ENCODE measurements at regions not wholly inside any gene's neighbourhood (a gene's known extent, or its start where the extent isn't known, plus 50 kb on each side); places are given as distances from the start of the nearest gene placed in this dataset.
"Not testable (repeated sequence)": the region's sequence is repeated elsewhere in the genome, so short reads cannot be mapped to it uniquely, and the experiment has no call there.

DNA sequence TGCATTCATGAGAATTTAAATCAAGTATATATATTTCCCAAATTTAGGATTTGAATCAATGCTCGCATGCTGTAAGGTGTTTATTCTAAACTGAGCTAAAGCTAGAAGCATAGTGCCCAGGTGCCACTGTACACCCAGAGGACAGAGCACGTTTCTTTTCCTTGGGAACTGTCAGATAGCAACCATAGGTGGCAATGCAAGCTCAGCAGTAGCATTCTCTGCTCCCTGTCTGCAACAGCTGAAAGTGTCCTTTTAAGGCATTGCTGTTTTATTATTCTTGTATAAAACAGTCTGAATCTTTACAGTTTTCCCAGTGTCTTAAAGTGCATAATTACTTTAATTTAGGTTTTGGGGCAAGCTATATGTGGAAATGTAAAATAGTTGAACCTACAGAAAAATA is 443.4 kb upstream of the MMS22L start:
- DNase-seq (ENCODE audit: extremely low read depth, low read depth): no peak
- no peak overlapping the region for H3K4me3 ChIP-seq (replicated peaks; ENCODE audit: low read depth, low read length)
- TF ChIP-seq, protein P1, sequence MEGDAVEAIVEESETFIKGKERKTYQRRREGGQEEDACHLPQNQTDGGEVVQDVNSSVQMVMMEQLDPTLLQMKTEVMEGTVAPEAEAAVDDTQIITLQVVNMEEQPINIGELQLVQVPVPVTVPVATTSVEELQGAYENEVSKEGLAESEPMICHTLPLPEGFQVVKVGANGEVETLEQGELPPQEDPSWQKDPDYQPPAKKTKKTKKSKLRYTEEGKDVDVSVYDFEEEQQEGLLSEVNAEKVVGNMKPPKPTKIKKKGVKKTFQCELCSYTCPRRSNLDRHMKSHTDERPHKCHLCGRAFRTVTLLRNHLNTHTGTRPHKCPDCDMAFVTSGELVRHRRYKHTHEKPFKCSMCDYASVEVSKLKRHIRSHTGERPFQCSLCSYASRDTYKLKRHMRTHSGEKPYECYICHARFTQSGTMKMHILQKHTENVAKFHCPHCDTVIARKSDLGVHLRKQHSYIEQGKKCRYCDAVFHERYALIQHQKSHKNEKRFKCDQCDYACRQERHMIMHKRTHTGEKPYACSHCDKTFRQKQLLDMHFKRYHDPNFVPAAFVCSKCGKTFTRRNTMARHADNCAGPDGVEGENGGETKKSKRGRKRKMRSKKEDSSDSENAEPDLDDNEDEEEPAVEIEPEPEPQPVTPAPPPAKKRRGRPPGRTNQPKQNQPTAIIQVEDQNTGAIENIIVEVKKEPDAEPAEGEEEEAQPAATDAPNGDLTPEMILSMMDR (IDR thresholded peaks at IDR 0.05; ENCODE audit: low read depth, low read length, missing control alignments): no peak

DNA sequence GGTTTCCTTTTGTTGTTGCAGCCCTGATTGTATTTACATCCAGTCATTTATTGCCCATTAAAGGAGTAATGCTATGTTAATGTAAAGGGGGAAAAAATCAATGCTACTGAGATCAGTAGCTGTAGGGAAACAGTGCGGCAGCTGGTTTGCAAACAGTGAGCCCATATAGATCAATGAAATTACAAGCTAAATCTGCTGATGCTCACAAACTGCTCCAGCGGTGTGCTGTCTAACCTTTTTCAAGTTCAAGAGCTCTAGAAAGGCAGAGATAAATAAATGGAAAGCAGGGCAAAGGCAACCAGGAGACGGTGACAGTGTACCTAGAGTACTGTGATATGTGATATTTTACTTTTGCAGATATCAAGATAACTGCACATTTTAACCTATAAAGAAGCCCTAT is 449.0 kb upstream of the MMS22L start:
- TF ChIP-seq, protein P1 (IDR thresholded peaks at IDR 0.05; ENCODE audit: low read depth, low read length, missing control alignments): no peak
- no peak for DNase-seq (ENCODE audit: extremely low read depth, low read depth)
- H3K4me3 ChIP-seq (replicated peaks; ENCODE audit: low read depth, low read length): no peak overlapping the region

DNA sequence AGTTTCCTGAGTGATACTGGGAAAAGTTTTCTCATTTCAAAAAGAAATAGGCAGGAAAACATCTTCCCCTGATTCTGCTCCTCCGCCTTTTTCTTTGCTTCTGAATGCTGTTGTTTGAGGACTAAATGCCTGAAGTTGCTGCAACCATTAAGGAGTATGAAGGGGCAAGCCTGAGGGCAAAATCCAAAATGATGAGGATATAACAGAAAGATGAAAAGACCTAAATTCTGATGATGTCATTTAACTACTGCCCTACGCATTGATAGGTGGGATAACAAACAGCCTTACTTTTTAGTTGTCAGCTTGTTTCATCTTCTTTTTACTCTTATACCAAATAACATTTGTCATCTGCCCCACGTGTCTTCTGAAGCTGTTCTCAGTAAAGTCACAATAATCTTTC is 474.6 kb upstream of the MMS22L start:
- TF ChIP-seq, protein P1 (IDR thresholded peaks at IDR 0.05; ENCODE audit: low read depth, low read length, missing control alignments): no peak
- no peak overlapping the region for H3K4me3 ChIP-seq (replicated peaks; ENCODE audit: low read depth, low read length)
- no peak for DNase-seq (ENCODE audit: extremely low read depth, low read depth)

DNA sequence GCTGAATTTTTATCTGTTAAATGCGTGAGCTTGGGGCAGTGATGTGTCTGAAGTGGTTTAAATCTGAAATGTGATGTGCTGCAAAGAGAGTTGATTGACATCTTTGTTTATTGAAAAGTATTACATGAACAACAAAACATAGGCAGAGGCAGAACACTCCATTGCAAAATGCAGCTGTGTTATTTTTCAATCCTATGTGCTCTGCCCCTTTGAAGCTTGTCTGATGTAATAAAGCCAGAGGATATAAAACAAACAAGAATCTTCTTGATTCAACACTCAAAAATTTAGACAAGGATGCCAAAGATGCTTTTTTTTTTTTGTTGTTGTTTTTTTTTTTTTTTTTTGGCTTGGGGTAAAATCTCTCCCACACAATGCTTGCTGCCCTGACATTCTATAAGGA is 482.4 kb upstream of the MMS22L start:
- TF ChIP-seq, protein P1 (IDR thresholded peaks at IDR 0.05; ENCODE audit: low read depth, low read length, missing control alignments): no peak
- no peak overlapping the region for H3K4me3 ChIP-seq (replicated peaks; ENCODE audit: low read depth, low read length)
- no peak for DNase-seq (ENCODE audit: extremely low read depth, low read depth)

DNA sequence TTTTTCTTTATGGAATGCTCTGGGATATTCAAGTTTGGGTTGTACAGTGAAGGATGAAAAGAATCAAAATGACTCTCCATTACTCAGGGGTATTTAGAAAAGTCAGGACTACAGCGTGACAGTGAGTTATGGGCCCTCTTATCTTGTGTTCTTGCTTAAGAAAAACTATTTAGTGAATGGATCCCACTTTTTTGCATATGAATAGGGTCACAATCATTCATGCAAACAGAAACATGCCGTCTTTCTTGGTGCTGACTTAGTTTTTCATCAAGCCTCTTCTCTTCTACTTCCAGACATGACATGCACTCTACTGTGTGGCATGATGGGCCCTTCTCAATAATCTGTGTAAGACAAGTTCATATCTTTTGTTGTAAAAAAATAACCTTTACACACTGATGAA is 488.4 kb upstream of the MMS22L start:
- no peak for DNase-seq (ENCODE audit: extremely low read depth, low read depth)
- no peak overlapping the region for H3K4me3 ChIP-seq (replicated peaks; ENCODE audit: low read depth, low read length)
- TF ChIP-seq, protein P1 (IDR thresholded peaks at IDR 0.05; ENCODE audit: low read depth, low read length, missing control alignments): no peak

DNA sequence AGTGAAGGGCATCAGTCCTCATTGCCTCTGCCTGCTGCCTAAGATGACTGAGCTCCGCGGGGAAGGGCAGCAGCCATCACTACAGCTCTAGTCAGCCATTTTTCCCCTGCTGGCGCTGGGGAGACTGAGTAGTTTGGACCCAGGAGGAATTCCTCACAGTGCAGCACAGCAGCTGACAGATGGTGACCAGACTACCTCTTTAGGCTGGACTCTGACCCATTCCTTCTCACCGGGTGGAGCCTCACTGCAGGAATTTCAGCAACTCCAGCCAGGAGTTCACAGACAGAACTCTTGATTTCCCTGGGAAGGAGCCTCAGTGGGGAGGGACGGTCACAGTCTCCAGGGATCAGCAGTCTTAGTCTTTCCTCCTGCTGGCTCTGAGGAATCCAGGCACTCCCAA is 492.0 kb upstream of the MMS22L start:
- H3K4me3 ChIP-seq (replicated peaks; ENCODE audit: low read depth, low read length): no peak overlapping the region
- TF ChIP-seq, protein P1 (IDR thresholded peaks at IDR 0.05; ENCODE audit: low read depth, low read length, missing control alignments): no peak
- DNase-seq (ENCODE audit: extremely low read depth, low read depth): no peak

DNA sequence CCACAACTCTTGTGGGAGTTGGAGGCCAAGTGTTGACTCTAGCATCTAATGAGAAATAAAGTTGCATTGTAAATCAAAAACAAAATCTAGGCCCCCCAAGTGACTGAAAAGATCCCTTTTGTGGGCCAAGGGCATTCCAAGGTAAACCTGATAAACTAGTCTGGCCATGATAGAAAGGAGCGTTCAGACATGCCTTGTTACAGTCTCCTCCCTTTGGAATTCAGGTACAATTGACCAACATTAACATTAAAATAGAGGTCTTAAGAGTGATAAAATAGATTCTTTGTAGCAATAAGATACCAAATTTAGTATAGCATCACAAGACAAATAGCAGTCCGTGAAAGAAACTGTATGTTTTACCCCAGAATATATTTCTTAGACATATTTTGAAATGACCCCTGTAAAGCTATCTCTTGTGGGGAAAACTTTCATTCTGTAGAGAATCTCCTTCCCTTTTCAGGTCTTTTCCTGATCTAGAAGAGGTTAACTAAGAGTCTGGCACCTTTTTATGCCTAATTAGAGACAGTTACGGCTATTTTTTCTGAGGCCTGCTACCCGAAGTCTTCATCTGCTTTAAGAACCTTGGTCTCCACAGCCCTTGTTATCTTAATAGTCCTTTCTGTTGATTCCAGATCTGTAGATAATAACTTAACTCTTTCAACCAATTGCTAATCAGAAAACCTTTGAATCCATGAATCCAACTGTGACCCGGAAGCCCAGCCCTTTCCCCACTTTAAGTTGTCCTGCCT is 495.4 kb upstream of the MMS22L start:
- no peak overlapping the region for H3K4me3 ChIP-seq (replicated peaks; ENCODE audit: low read depth, low read length)
- DNase-seq (ENCODE audit: extremely low read depth, low read depth): no peak
- TF ChIP-seq, protein P1 (IDR thresholded peaks at IDR 0.05; ENCODE audit: low read depth, low read length, missing control alignments): no peak

DNA sequence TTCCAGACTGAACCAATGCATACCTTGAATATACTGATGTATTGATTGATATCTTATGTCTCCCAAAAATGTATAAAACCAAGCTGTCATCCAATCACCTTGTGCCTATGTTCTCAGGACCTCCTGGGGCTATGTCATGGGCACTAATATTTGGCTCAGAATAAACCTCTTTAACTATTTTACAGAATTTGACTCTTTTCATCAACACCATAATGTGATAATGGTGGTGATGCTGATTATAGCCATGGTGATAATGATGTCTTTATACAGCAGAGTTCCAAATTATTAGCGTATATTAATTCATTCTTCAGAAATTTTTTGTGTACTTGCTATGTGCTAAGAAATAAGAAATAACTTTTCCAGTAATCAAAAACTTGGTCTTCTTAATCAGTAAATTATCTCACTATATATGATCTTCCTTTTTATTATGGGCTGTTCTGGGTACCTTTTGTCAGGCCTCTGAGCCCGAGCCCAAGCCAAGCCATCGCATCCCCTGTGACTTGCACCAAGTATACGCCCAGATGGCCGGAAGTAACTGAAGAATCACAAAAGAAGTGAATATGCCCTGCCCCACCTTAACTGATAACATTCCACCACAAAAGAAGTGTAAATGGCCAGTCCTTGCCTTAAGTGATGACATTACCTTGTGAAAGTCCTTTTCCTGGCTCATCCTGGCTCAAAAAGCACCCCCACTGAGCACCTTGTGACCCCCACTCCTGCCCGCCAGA is 496.2 kb upstream of the MMS22L start:
- not testable (repeated sequence) for H3K4me3 ChIP-seq (replicated peaks; ENCODE audit: low read depth, low read length); DNase-seq (ENCODE audit: extremely low read depth, low read depth)
